ENCODE measurements at regions not wholly inside any gene's neighbourhood (a gene's known extent, or its start where the extent isn't known, plus 50 kb on each side); places are given as distances from the start of the nearest gene placed in this dataset.

DNA sequence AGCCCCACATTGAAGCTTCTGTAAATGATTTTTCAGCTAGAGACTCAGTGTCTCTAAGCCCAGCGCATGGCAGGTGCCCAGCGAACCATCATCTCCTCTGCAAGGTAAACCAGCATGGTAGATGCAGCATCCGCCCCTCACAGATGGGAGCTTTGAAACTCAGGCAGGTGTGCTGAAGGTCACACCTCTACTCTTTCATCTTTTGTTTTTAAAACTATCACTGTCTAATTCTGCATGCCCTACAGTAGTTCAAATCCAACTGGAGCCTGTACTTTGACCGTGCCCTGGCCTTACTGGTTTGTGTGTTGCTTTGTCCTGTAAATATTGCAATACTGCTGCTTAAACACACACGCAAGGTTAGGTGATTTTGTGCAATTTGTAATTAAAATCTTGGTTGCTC lies 831.1 kb downstream of the GALR1 start:
- no peak for DNase-seq

DNA sequence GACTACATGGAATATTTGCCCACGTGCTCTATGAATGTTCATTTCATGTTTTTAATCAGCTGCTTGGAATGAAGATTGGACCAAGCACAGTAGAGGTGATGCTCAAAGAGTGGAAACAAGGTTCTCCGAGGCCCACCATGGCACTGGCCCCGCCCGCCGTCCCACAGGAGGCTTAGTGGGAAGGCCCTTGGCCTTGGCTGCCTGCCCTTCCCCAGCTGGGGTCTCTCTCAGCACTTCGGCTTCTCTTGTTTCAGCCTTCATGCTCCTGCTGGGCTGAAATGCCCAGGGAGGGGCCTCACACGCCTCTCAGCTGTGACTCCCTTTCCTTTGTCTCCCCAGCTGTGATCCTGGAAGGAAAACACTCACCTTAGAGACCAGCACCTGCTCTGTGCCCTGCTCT lies 833.2 kb downstream of the GALR1 start:
- no peak for DNase-seq

DNA sequence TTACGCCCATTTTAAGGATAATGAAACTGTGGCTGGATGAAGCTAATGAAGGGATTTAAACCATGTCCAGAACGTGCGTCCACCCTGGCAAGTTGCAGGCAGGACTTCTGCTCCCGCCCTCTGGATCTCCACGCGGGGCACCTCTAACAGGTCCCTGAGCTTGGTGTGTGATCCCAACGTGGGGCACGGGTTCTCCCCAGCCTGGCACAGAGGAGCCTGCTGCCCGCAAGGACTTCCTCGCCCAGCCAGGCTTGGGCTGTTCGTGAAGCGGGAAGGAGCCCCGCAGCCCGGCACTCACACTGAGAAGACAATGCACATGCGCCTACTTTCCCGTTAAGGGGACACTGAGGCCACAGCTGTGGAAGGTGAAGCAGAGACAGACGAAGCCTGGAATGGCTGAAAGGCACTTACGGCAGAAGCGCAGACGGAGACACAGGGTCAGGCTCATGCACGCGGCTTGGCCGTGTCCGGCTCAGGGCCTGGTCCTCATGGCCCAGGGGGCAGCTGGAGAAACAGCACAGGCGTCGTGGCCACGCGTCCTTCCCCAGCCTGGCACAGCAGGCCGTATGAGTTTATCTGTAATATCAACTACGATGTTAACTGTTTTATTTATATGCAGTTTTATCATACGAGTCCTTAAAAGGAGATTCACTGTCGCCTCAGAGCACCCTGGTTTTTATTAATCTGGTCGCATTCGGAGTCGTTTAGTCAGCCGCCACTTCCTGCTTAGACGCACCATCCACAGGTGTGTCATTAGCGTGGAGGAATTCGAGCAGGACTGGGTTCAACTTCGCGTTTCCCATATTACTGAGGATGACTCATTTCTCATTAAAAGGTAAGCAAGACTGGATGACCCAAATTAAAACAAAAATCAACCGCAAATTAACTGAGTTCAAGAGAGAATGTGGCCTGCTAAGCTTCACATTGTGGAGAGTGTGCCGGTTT lies 835.9 kb downstream of the GALR1 start:
- DNase-seq: no peak

DNA sequence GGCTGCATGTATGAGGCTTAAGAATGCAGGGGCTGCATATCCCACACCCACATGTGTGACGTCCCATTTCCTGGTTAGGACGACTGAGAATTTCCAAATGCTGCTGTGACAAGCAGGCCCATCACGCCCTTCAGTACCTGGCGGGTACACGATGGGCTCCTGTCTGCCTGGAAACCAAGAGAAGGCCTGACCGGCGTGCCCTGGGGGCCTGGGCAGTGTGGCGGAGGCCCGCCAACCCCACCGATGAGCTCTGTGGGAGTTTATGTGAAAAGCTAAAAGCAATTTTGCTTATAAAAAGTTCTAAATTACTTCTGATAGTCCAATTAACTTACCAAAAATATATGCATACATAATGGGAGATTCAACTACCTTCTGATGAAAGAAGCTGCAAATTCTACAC lies 837.3 kb downstream of the GALR1 start:
- no peak for DNase-seq

GRCh38 chr18:78087338-78087737 lies 837.7 kb downstream of the GALR1 start:
- DNase-seq: no peak

GRCh38 chr18:78090584-78090983 lies 840.9 kb downstream of the GALR1 start:
- DNase-seq: no peak

GRCh38 chr18:78092901-78093300 lies 843.3 kb downstream of the GALR1 start:
- DNase-seq: no peak

DNA sequence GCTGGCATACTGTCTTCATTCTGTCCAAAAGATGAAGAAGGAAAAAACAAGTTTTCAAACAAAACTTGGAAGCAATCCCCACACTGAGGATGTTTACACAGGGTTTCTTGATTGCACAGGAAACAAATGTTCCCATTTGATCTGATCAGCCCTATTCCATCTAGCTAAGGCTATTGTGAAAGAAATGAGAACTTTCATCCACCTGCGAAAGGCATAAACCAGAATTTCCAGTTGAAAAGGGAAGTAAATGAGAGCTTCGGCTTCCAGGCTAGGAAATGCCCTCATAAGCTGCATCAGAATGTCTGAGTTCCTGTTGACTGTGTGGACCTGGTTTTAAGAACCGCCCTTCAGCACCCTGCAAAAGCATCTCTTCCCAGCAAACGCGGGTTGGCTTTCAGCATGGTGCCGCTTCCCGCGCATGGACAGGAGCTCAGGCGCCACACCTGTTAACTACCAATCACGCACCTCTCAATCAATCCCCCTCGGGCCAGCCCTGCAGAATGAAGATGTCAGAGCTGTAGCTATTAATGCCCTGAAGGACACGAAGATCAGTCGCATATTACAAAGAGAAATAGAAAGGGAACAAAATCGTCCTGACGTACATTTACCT lies 850.4 kb downstream of the GALR1 start:
- DNase-seq: no peak

GRCh38 chr18:78101091-78101490 lies 851.4 kb downstream of the GALR1 start:
- no peak for DNase-seq

GRCh38 chr18:78102135-78102534 lies 852.5 kb downstream of the GALR1 start:
- DNase-seq: no peak

DNA sequence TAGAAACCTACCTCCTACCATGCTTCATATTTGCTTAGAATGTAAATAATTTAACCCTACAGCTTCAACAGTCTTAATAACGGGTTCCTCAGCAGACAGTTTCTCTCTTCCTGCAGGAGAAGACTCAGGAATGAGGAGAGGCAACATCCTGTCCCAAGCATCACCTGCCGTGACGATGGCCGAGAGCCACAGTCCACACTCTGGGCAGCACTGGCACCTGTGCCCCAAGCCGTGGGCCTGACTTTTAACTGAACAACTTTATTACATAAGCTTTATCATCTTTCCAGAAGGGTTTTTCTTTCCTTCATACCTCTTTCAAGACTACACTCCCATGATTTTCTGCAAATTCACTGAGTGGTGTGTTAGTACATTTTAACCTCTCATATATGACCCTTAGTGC lies 856.0 kb downstream of the GALR1 start:
- no peak for DNase-seq

- no peak for DNase-seq
Measured at GRCh38 chr18:78106946-78107345, 857.3 kb downstream of the GALR1 start.

GRCh38 chr18:78107363-78107762 lies 857.7 kb downstream of the GALR1 start:
- DNase-seq: no peak

- no peak for DNase-seq
Measured at GRCh38 chr18:78108554-78108953, 858.9 kb downstream of the GALR1 start.

GRCh38 chr18:78113136-78113939 lies 863.7 kb downstream of the GALR1 start:
- DNase-seq: no peak

GRCh38 chr18:78113940-78114251 lies 864.2 kb downstream of the GALR1 start:
- no peak for DNase-seq

- DNase-seq: no peak
Measured at GRCh38 chr18:78115896-78116561, 863.6 kb upstream of the SALL3 start.

GRCh38 chr18:78123144-78123909 lies 856.3 kb upstream of the SALL3 start:
- DNase-seq: no peak

- no peak for DNase-seq
Measured at GRCh38 chr18:78123926-78124797, 855.5 kb upstream of the SALL3 start.

DNA sequence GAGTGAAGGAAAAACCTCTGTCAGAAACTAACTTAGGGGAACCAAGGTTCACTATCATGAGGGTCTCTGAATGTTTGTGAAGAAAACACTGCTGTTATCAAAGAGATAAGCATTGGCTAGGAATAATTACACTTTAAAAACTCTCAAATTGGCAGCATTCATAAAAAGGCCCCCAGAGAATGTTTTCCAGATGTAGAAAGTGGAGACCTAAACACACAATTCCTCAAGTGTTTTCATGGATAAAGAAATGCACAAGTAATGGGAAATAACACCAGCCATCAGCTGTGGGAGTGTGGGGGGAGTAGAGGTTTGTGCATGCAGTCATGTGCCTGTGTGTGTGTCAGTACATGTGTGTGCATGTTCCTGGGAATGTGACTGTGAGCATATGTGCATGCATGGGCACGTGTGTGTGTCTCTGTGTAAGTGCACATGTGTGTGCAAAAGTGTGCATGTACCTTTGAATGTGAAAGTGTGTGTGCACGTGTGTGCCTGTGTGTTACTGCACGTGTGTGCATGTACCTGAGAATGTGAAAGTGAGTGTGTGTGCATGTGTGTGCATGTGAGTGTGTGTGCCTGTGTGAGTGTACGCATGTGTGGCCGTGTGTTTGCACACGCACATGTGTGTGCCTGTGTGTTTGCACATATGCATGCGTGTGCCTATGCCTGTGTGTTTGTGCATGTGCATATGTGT lies 854.3 kb upstream of the SALL3 start:
- no peak for DNase-seq

GRCh38 chr18:78126106-78126505 lies 853.5 kb upstream of the SALL3 start:
- no peak for DNase-seq

All from activated CD4-positive, CD25-positive, alpha-beta regulatory T cell (primary cell).